ENCODE measurements at regions not wholly inside any gene's neighbourhood (a gene's known extent, or its start where the extent isn't known, plus 50 kb on each side); places are given as distances from the start of the nearest gene placed in this dataset.

GRCh38 chr3:16741103-16741758 is 136.0 kb upstream of the DAZL start:
- no peak for TF ChIP-seq GABPA (IDR thresholded peaks at IDR 0.05 in 1 of 2, conservative IDR thresholded peaks at IDR 0.05 in 1 of 2)
- TF ChIP-seq CTCF (IDR thresholded peaks at IDR 0.05; ENCODE audit: low read depth, low read length, missing input control): no peak
- no peak for TF ChIP-seq RAD21 (IDR thresholded peaks at IDR 0.05)
- no peak for TF ChIP-seq ZBTB33 (IDR thresholded peaks at IDR 0.05)
- TF ChIP-seq TAF1 (conservative IDR thresholded peaks at IDR 0.05): no peak
- no peak for TF ChIP-seq ATF3 (IDR thresholded peaks at IDR 0.05)
- TF ChIP-seq EGR1 (IDR thresholded peaks at IDR 0.05; ENCODE audit: low read depth in 2 of 2): no peak

Data from liver (tissue), 3 donors.